ENCODE measurements at regions not wholly inside any gene's neighbourhood (a gene's known extent, or its start where the extent isn't known, plus 50 kb on each side); places are given as distances from the start of the nearest gene placed in this dataset.

DNA sequence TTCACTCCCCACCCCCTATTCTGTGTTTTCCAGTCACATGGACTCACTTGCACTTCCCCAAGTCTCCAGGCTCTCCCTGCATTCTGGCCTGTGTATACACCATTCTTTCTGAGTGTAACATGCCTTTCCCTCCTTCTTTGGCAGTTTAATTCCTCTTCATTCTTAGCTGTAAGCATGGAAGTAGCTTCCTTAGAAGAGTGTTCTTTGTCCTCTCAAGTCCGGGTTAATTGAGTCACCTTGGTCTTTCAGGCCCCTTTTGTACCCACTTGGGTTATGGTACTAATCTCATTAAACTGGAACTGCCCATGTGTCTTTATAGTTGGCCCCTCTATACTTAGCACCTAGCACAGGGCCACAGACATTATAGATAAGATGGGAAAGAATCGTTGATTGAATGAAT lies 525.3 kb upstream of the ADGRL4 start:
- TF ChIP-seq NFIC (IDR thresholded peaks at IDR 0.05) (no peak), EP300 (IDR thresholded peaks at IDR 0.05; ENCODE audit: borderline replicate concordance) (no peak), MAX (IDR thresholded peaks at IDR 0.05) (no peak), YY1 (IDR thresholded peaks at IDR 0.05; ENCODE audit: low read depth) (no peak), FOXM1 (IDR thresholded peaks at IDR 0.05; ENCODE audit: borderline replicate concordance, low read depth) (no peak), EGR1 (IDR thresholded peaks at IDR 0.05) (no peak)
- TF ChIP-seq, protein P1, sequence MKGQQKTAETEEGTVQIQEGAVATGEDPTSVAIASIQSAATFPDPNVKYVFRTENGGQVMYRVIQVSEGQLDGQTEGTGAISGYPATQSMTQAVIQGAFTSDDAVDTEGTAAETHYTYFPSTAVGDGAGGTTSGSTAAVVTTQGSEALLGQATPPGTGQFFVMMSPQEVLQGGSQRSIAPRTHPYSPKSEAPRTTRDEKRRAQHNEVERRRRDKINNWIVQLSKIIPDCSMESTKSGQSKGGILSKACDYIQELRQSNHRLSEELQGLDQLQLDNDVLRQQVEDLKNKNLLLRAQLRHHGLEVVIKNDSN (IDR thresholded peaks at IDR 0.05) = no peak
- TF ChIP-seq, protein P2, sequence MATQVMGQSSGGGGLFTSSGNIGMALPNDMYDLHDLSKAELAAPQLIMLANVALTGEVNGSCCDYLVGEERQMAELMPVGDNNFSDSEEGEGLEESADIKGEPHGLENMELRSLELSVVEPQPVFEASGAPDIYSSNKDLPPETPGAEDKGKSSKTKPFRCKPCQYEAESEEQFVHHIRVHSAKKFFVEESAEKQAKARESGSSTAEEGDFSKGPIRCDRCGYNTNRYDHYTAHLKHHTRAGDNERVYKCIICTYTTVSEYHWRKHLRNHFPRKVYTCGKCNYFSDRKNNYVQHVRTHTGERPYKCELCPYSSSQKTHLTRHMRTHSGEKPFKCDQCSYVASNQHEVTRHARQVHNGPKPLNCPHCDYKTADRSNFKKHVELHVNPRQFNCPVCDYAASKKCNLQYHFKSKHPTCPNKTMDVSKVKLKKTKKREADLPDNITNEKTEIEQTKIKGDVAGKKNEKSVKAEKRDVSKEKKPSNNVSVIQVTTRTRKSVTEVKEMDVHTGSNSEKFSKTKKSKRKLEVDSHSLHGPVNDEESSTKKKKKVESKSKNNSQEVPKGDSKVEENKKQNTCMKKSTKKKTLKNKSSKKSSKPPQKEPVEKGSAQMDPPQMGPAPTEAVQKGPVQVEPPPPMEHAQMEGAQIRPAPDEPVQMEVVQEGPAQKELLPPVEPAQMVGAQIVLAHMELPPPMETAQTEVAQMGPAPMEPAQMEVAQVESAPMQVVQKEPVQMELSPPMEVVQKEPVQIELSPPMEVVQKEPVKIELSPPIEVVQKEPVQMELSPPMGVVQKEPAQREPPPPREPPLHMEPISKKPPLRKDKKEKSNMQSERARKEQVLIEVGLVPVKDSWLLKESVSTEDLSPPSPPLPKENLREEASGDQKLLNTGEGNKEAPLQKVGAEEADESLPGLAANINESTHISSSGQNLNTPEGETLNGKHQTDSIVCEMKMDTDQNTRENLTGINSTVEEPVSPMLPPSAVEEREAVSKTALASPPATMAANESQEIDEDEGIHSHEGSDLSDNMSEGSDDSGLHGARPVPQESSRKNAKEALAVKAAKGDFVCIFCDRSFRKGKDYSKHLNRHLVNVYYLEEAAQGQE (IDR thresholded peaks at IDR 0.05; ENCODE audit: low read depth) = no peak

GRCh38 chr1:79530476-79530875 lies 523.9 kb upstream of the ADGRL4 start:
- TF ChIP-seq TCF12 (IDR thresholded peaks at IDR 0.05; ENCODE audit: low read depth) = no peak
- TF ChIP-seq MAX (IDR thresholded peaks at IDR 0.05) = no peak
- no peak for TF ChIP-seq NFIC (IDR thresholded peaks at IDR 0.05)
- TF ChIP-seq, protein P1 (IDR thresholded peaks at IDR 0.05) = no peak
- TF ChIP-seq RAD21 (IDR thresholded peaks at IDR 0.05; ENCODE audit: low read depth) = no peak
- TF ChIP-seq CEBPB (IDR thresholded peaks at IDR 0.05) = no peak
- TF ChIP-seq, protein P2 (IDR thresholded peaks at IDR 0.05; ENCODE audit: low read depth) = no peak
- no peak for TF ChIP-seq TEAD4 (IDR thresholded peaks at IDR 0.05)
- no peak for TF ChIP-seq YY1 (IDR thresholded peaks at IDR 0.05; ENCODE audit: low read depth)
- no peak for TF ChIP-seq EP300 (IDR thresholded peaks at IDR 0.05; ENCODE audit: borderline replicate concordance)
- TF ChIP-seq ZBTB7A (IDR thresholded peaks at IDR 0.05; ENCODE audit: low read depth) = no peak
- TF ChIP-seq TAF1 (IDR thresholded peaks at IDR 0.05; ENCODE audit: low read depth) = no peak
- no peak for TF ChIP-seq FOXM1 (IDR thresholded peaks at IDR 0.05; ENCODE audit: borderline replicate concordance, low read depth)
- no peak for TF ChIP-seq EGR1 (IDR thresholded peaks at IDR 0.05)
- no peak for TF ChIP-seq CREB1 (IDR thresholded peaks at IDR 0.05; ENCODE audit: low read depth)

GRCh38 chr1:79530055-79530454 lies 523.5 kb upstream of the ADGRL4 start:
- TF ChIP-seq, protein P2 (IDR thresholded peaks at IDR 0.05; ENCODE audit: low read depth) = no peak
- TF ChIP-seq MAX (IDR thresholded peaks at IDR 0.05) (no peak), TEAD4 (IDR thresholded peaks at IDR 0.05) (no peak), FOXM1 (IDR thresholded peaks at IDR 0.05; ENCODE audit: borderline replicate concordance, low read depth) (no peak), TCF12 (IDR thresholded peaks at IDR 0.05; ENCODE audit: low read depth) (no peak), CREB1 (IDR thresholded peaks at IDR 0.05; ENCODE audit: low read depth) (no peak), RAD21 (IDR thresholded peaks at IDR 0.05; ENCODE audit: low read depth) (no peak), TAF1 (IDR thresholded peaks at IDR 0.05; ENCODE audit: low read depth) (no peak), YY1 (IDR thresholded peaks at IDR 0.05; ENCODE audit: low read depth) (no peak), CEBPB (IDR thresholded peaks at IDR 0.05) (no peak), NFIC (IDR thresholded peaks at IDR 0.05) (no peak), EGR1 (IDR thresholded peaks at IDR 0.05) (no peak), EP300 (IDR thresholded peaks at IDR 0.05; ENCODE audit: borderline replicate concordance) (no peak), ZBTB7A (IDR thresholded peaks at IDR 0.05; ENCODE audit: low read depth) (no peak)
- TF ChIP-seq, protein P1 (IDR thresholded peaks at IDR 0.05) = no peak

DNA sequence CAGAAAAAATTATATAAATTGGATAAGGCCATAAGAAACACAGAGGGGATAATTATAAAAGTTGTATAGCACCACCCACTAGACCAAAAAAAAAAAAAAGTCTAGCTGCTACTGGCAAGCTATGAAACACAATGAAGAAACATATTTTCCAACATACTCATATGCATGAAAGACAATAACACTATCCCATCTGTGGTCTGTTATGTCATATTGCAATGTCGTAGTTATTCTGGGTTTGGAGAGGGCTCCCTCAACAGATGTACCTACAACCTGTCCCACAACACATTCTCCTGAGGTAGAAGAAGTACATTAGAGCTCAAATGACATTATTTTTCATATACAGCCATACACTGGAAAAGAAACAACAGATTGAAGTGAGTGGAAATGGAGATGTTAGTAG lies 517.6 kb upstream of the ADGRL4 start:
- TF ChIP-seq RAD21 (IDR thresholded peaks at IDR 0.05; ENCODE audit: low read depth) = no peak
